DOHH2 (cell line): ENCODE measurements at regions not wholly inside any gene's neighbourhood (a gene's known extent, or its start where the extent isn't known, plus 50 kb on each side); places are given as distances from the start of the nearest gene placed in this dataset.

Experiments
- EZH2phosphoT487 ChIP-seq: fragments of 200-600 bp; sonication (generic); IDR thresholded peaks from 2 replicates; pipeline ENCODE4 v1.6.1; 2017; ENCODE audit warnings: borderline replicate concordance, mild to moderate bottlenecking, antibody characterized with exemption, low read length, moderate library complexity, mixed read lengths
- TF ChIP-seq, protein P1 (sequence below): fragments of 200-600 bp; sonication (generic); IDR thresholded peaks from one replicate; pipeline ENCODE4 v1.5.1; 2014; ENCODE audit warnings: antibody characterized with exemption, mild to moderate bottlenecking, low read depth, low read length; ENCODE audit not compliant: poor library complexity, severe bottlenecking

DNA sequence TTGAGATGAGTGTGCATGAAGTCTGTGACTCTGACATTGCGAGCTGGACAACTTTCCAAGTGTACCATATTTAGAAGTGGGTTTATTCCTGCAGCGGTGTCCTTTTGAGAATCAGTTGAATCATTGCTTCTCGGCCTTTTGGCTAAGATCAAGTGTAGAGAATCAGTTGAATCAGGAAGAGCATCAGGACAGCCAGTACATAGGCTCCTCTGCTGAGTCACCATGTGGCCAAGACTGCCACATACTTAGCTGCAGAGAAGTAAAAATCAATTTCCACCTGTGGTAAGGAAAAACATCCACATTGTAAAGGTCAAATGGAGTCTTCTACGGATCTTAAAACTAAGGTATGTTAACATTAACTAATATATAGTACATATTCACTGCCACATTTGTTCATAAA, 428.4 kb upstream of the MARCKS start:
- TF ChIP-seq, protein P1, sequence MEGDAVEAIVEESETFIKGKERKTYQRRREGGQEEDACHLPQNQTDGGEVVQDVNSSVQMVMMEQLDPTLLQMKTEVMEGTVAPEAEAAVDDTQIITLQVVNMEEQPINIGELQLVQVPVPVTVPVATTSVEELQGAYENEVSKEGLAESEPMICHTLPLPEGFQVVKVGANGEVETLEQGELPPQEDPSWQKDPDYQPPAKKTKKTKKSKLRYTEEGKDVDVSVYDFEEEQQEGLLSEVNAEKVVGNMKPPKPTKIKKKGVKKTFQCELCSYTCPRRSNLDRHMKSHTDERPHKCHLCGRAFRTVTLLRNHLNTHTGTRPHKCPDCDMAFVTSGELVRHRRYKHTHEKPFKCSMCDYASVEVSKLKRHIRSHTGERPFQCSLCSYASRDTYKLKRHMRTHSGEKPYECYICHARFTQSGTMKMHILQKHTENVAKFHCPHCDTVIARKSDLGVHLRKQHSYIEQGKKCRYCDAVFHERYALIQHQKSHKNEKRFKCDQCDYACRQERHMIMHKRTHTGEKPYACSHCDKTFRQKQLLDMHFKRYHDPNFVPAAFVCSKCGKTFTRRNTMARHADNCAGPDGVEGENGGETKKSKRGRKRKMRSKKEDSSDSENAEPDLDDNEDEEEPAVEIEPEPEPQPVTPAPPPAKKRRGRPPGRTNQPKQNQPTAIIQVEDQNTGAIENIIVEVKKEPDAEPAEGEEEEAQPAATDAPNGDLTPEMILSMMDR, result no peak
- no peak for TF ChIP-seq EZH2phosphoT487
